OCI-LY7 (cell line): ENCODE measurements at regions not wholly inside any gene's neighbourhood (a gene's known extent, or its start where the extent isn't known, plus 50 kb on each side); places are given as distances from the start of the nearest gene placed in this dataset.
"Not testable (repeated sequence)": the region's sequence is repeated elsewhere in the genome, so short reads cannot be mapped to it uniquely, and the experiment has no call there.

Source experiments
- CTCF ChIP-seq: fragments of 200-600 bp; sonication (generic); conservative IDR thresholded peaks from 2 replicates; pipeline ENCODE4 v1.5.1; 2014; ENCODE audit warnings: mild to moderate bottlenecking, antibody characterized with exemption, low read length, moderate library complexity, mixed read lengths
- EZH2phosphoT487 ChIP-seq: fragments of 200-600 bp; sonication (generic); IDR thresholded peaks from 2 replicates; pipeline ENCODE4 v1.6.1; 2018; ENCODE audit warnings: low read depth, borderline replicate concordance, mild to moderate bottlenecking, mixed run types, antibody characterized with exemption, low read length, moderate library complexity, mixed read lengths

GRCh38 chr4:59556191-59556590 is 1643.9 kb upstream of the ADGRL3 start:
- TF ChIP-seq CTCF, EZH2phosphoT487: not testable (repeated sequence)
